ENCODE measurements at regions not wholly inside any gene's neighbourhood (a gene's known extent, or its start where the extent isn't known, plus 50 kb on each side); places are given as distances from the start of the nearest gene placed in this dataset.

DNA sequence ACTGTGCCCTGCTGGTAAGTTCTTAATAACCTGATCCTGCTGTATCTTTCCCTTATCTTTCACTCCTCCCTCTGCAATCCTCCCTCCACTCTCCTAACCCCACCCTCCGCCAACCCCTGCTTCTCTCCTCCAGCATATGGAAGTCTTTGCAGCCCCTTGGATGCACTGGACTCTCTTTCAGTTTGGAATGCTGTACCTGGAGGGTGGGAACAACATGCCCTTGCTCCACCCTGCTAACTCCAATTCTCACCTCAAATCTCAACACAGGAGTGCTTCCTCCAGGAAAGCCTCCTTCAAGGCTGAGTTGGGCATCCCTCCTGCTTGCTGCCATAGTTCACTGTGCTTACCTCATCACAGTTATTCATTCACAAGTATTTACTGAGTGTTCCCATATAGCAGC is 52.8 kb upstream of the LDLRAD3 start:
- TF ChIP-seq HNF4A (CRISPR knock-in tag; IDR thresholded peaks at IDR 0.05): no peak
- TF ChIP-seq, protein P1, sequence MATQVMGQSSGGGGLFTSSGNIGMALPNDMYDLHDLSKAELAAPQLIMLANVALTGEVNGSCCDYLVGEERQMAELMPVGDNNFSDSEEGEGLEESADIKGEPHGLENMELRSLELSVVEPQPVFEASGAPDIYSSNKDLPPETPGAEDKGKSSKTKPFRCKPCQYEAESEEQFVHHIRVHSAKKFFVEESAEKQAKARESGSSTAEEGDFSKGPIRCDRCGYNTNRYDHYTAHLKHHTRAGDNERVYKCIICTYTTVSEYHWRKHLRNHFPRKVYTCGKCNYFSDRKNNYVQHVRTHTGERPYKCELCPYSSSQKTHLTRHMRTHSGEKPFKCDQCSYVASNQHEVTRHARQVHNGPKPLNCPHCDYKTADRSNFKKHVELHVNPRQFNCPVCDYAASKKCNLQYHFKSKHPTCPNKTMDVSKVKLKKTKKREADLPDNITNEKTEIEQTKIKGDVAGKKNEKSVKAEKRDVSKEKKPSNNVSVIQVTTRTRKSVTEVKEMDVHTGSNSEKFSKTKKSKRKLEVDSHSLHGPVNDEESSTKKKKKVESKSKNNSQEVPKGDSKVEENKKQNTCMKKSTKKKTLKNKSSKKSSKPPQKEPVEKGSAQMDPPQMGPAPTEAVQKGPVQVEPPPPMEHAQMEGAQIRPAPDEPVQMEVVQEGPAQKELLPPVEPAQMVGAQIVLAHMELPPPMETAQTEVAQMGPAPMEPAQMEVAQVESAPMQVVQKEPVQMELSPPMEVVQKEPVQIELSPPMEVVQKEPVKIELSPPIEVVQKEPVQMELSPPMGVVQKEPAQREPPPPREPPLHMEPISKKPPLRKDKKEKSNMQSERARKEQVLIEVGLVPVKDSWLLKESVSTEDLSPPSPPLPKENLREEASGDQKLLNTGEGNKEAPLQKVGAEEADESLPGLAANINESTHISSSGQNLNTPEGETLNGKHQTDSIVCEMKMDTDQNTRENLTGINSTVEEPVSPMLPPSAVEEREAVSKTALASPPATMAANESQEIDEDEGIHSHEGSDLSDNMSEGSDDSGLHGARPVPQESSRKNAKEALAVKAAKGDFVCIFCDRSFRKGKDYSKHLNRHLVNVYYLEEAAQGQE (IDR thresholded peaks at IDR 0.05; ENCODE audit: borderline replicate concordance in 1 of 2, low read depth in 1 of 2, low read length in 2 of 2): no peak
- TF ChIP-seq KDM2A (CRISPR knock-in tag; IDR thresholded peaks at IDR 0.05; ENCODE audit: borderline replicate concordance, low read depth): no peak
- TF ChIP-seq GLI4 (CRISPR knock-in tag; IDR thresholded peaks at IDR 0.05; ENCODE audit: borderline replicate concordance): no peak
- TF ChIP-seq, protein P2, sequence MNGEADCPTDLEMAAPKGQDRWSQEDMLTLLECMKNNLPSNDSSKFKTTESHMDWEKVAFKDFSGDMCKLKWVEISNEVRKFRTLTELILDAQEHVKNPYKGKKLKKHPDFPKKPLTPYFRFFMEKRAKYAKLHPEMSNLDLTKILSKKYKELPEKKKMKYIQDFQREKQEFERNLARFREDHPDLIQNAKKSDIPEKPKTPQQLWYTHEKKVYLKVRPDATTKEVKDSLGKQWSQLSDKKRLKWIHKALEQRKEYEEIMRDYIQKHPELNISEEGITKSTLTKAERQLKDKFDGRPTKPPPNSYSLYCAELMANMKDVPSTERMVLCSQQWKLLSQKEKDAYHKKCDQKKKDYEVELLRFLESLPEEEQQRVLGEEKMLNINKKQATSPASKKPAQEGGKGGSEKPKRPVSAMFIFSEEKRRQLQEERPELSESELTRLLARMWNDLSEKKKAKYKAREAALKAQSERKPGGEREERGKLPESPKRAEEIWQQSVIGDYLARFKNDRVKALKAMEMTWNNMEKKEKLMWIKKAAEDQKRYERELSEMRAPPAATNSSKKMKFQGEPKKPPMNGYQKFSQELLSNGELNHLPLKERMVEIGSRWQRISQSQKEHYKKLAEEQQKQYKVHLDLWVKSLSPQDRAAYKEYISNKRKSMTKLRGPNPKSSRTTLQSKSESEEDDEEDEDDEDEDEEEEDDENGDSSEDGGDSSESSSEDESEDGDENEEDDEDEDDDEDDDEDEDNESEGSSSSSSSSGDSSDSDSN (CRISPR knock-in tag; IDR thresholded peaks at IDR 0.05): no peak
- TF ChIP-seq ZNF776 (CRISPR knock-in tag; IDR thresholded peaks at IDR 0.05): no peak
- TF ChIP-seq HDAC6 (IDR thresholded peaks at IDR 0.05; ENCODE audit: low read depth, low read length): no peak
- no peak for TF ChIP-seq TCF7L2 (IDR thresholded peaks at IDR 0.05; ENCODE audit: low read depth, low read length)
- TF ChIP-seq, protein P3, sequence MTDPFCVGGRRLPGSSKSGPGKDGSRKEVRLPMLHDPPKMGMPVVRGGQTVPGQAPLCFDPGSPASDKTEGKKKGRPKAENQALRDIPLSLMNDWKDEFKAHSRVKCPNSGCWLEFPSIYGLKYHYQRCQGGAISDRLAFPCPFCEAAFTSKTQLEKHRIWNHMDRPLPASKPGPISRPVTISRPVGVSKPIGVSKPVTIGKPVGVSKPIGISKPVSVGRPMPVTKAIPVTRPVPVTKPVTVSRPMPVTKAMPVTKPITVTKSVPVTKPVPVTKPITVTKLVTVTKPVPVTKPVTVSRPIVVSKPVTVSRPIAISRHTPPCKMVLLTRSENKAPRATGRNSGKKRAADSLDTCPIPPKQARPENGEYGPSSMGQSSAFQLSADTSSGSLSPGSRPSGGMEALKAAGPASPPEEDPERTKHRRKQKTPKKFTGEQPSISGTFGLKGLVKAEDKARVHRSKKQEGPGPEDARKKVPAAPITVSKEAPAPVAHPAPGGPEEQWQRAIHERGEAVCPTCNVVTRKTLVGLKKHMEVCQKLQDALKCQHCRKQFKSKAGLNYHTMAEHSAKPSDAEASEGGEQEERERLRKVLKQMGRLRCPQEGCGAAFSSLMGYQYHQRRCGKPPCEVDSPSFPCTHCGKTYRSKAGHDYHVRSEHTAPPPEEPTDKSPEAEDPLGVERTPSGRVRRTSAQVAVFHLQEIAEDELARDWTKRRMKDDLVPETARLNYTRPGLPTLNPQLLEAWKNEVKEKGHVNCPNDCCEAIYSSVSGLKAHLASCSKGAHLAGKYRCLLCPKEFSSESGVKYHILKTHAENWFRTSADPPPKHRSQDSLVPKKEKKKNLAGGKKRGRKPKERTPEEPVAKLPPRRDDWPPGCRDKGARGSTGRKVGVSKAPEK (CRISPR knock-in tag; IDR thresholded peaks at IDR 0.05; ENCODE audit: borderline replicate concordance): no peak
- TF ChIP-seq, protein P4, sequence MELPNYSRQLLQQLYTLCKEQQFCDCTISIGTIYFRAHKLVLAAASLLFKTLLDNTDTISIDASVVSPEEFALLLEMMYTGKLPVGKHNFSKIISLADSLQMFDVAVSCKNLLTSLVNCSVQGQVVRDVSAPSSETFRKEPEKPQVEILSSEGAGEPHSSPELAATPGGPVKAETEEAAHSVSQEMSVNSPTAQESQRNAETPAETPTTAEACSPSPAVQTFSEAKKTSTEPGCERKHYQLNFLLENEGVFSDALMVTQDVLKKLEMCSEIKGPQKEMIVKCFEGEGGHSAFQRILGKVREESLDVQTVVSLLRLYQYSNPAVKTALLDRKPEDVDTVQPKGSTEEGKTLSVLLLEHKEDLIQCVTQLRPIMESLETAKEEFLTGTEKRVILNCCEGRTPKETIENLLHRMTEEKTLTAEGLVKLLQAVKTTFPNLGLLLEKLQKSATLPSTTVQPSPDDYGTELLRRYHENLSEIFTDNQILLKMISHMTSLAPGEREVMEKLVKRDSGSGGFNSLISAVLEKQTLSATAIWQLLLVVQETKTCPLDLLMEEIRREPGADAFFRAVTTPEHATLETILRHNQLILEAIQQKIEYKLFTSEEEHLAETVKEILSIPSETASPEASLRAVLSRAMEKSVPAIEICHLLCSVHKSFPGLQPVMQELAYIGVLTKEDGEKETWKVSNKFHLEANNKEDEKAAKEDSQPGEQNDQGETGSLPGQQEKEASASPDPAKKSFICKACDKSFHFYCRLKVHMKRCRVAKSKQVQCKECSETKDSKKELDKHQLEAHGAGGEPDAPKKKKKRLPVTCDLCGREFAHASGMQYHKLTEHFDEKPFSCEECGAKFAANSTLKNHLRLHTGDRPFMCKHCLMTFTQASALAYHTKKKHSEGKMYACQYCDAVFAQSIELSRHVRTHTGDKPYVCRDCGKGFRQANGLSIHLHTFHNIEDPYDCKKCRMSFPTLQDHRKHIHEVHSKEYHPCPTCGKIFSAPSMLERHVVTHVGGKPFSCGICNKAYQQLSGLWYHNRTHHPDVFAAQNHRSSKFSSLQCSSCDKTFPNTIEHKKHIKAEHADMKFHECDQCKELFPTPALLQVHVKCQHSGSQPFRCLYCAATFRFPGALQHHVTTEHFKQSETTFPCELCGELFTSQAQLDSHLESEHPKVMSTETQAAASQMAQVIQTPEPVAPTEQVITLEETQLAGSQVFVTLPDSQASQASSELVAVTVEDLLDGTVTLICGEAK (IDR thresholded peaks at IDR 0.05): no peak
- TF ChIP-seq, protein P4 (CRISPR knock-in tag; IDR thresholded peaks at IDR 0.05): no peak
- no peak for TF ChIP-seq EZH2 (conservative IDR thresholded peaks at IDR 0.05; ENCODE audit: low read depth, low read length)
